ENCODE measurements at regions not wholly inside any gene's neighbourhood (a gene's known extent, or its start where the extent isn't known, plus 50 kb on each side); places are given as distances from the start of the nearest gene placed in this dataset.

GRCh38 chr18:75358928-75359327 lies 68.6 kb downstream of the SMIM21 start:
- intact Hi-C loops (cut with micrococcal nuclease), result no loop called here
- Mint-ChIP-seq H3K36me3 (peaks cover 0 to 16% (median 6%) of the 10 kb centered on the region in 5 donors), H3K27me3 (peaks cover 0 to 6% (median 5%) of the 10 kb centered on the region in 5 donors), H3K4me3 (no peak overlapping the region), H3K27ac (peak overlapping the region in 1 of 9 donors; percentile 42), H3K4me1 (peaks cover 0 to 7% (median 0%) of the 10 kb centered on the region in 7 donors), H3K9me3 (peaks cover 5 to 28% (median 11%) of the 10 kb centered on the region in 11 donors)
- no peaks in the 10 kb centered on the region for H3K36me3 ChIP-seq (ENCODE audit: control insufficient read depth in 2 of 3, insufficient read depth in 3 of 3, low read length in 3 of 3)
- H3K27me3 ChIP-seq (ENCODE audit: control insufficient read depth in 2 of 2, insufficient read depth in 2 of 2, low read length in 2 of 2), result no peaks in the 10 kb centered on the region
- no peak for DNase-seq
- ChIA-PET CTCF (interaction anchor here (0.7 kb wide), 1 partner anchor 56 kb away, joined by 3 read pairs; no protein-coding TSS in a partner anchor), POLR2A (no interaction called here)
- H3K9me3 ChIP-seq (ENCODE audit: control insufficient read depth in 2 of 3, low read length in 3 of 3), result peaks cover 0 to 3% (median 0%) of the 10 kb centered on the region in 3 experiments
- H3K27ac ChIP-seq (ENCODE audit: low read depth, low read length), result no peak overlapping the region
- H3K4me1 ChIP-seq (ENCODE audit: control insufficient read depth in 2 of 2, insufficient read depth in 2 of 2, low read length in 2 of 2), result no peaks in the 10 kb centered on the region
- no peak overlapping the region for H3K4me3 ChIP-seq (ENCODE audit: low read length)
- ATAC-seq, result no peak

GRCh38 chr18:75353357-75353756 lies 74.1 kb downstream of the SMIM21 start:
- Mint-ChIP-seq H3K27me3 (peaks cover 0 to 4% (median 0%) of the 10 kb centered on the region in 5 donors), H3K4me3 (no peak overlapping the region), H3K4me1 (no peaks in the 10 kb centered on the region), H3K36me3 (peaks cover 2 to 25% (median 11%) of the 10 kb centered on the region in 5 donors), H3K27ac (no peak overlapping the region), H3K9me3 (peaks cover 6 to 60% (median 26%) of the 10 kb centered on the region in 11 donors)
- H3K9me3 ChIP-seq (ENCODE audit: control insufficient read depth in 2 of 3, low read length in 3 of 3), result peaks cover 0 to 15% (median 0%) of the 10 kb centered on the region in 3 experiments
- no peak overlapping the region for H3K27ac ChIP-seq (ENCODE audit: low read depth, low read length)
- no peaks in the 10 kb centered on the region for H3K4me1 ChIP-seq (ENCODE audit: control insufficient read depth in 2 of 2, insufficient read depth in 2 of 2, low read length in 2 of 2)
- H3K27me3 ChIP-seq (ENCODE audit: control insufficient read depth in 2 of 2, insufficient read depth in 2 of 2, low read length in 2 of 2), result no peaks in the 10 kb centered on the region
- no peak for ATAC-seq
- no peak overlapping the region for H3K4me3 ChIP-seq (ENCODE audit: low read length)
- intact Hi-C loops (cut with micrococcal nuclease), result no loop called here
- no peaks in the 10 kb centered on the region for H3K36me3 ChIP-seq (ENCODE audit: control insufficient read depth in 2 of 3, insufficient read depth in 3 of 3, low read length in 3 of 3)
- ChIA-PET POLR2A (no interaction called here), CTCF (no interaction called here)
- no peak for DNase-seq

GRCh38 chr18:75351409-75351808 lies 76.1 kb downstream of the SMIM21 start:
- CTCF ChIA-PET, result no interaction called here
- DNase-seq (no peak), ATAC-seq (no peak)
- Histone ChIP-seq H3K27ac (ENCODE audit: low read depth, low read length) (no peak overlapping the region), H3K27me3 (ENCODE audit: control insufficient read depth in 2 of 2, insufficient read depth in 2 of 2, low read length in 2 of 2) (no peaks in the 10 kb centered on the region), H3K36me3 (ENCODE audit: control insufficient read depth in 2 of 3, insufficient read depth in 3 of 3, low read length in 3 of 3) (no peaks in the 10 kb centered on the region), H3K4me3 (ENCODE audit: low read length) (no peak overlapping the region), H3K4me1 (ENCODE audit: control insufficient read depth in 2 of 2, insufficient read depth in 2 of 2, low read length in 2 of 2) (no peaks in the 10 kb centered on the region), H3K9me3 (ENCODE audit: control insufficient read depth in 2 of 3, low read length in 3 of 3) (peaks cover 0 to 15% (median 0%) of the 10 kb centered on the region in 3 experiments)
- intact Hi-C loops (cut with micrococcal nuclease), result no loop called here
- peaks cover 0 to 10% (median 3%) of the 10 kb centered on the region in 5 donors for H3K27me3 Mint-ChIP-seq
- peaks cover 0 to 50% (median 19%) of the 10 kb centered on the region in 11 donors for H3K9me3 Mint-ChIP-seq
- POLR2A ChIA-PET, result no interaction called here
- H3K27ac Mint-ChIP-seq, result no peak overlapping the region
- H3K4me1 Mint-ChIP-seq, result peaks cover 0 to 1% (median 0%) of the 10 kb centered on the region in 7 donors
- H3K36me3 Mint-ChIP-seq, result peaks cover 2 to 17% (median 5%) of the 10 kb centered on the region in 5 donors
- H3K4me3 Mint-ChIP-seq, result no peak overlapping the region

- no peak overlapping the region for H3K4me3 Mint-ChIP-seq
- Histone ChIP-seq H3K4me1 (ENCODE audit: control insufficient read depth in 2 of 2, insufficient read depth in 2 of 2, low read length in 2 of 2) (no peaks in the 10 kb centered on the region), H3K27ac (ENCODE audit: low read depth, low read length) (no peak overlapping the region), H3K4me3 (ENCODE audit: low read length) (no peak overlapping the region), H3K36me3 (ENCODE audit: control insufficient read depth in 2 of 3, insufficient read depth in 3 of 3, low read length in 3 of 3) (no peaks in the 10 kb centered on the region), H3K27me3 (ENCODE audit: control insufficient read depth in 2 of 2, insufficient read depth in 2 of 2, low read length in 2 of 2) (no peaks in the 10 kb centered on the region), H3K9me3 (ENCODE audit: control insufficient read depth in 2 of 3, low read length in 3 of 3) (peaks cover 0 to 15% (median 0%) of the 10 kb centered on the region in 3 experiments)
- peaks cover 0 to 10% (median 3%) of the 10 kb centered on the region in 5 donors for H3K27me3 Mint-ChIP-seq
- POLR2A ChIA-PET, result no interaction called here
- H3K4me1 Mint-ChIP-seq, result peaks cover 0 to 1% (median 0%) of the 10 kb centered on the region in 7 donors
- intact Hi-C loops (cut with micrococcal nuclease), result no loop called here
- peaks cover 0 to 48% (median 19%) of the 10 kb centered on the region in 11 donors for H3K9me3 Mint-ChIP-seq
- H3K27ac Mint-ChIP-seq, result no peak overlapping the region
- CTCF ChIA-PET, result no interaction called here
- ATAC-seq (no peak), DNase-seq (no peak)
- H3K36me3 Mint-ChIP-seq, result peaks cover 2 to 17% (median 5%) of the 10 kb centered on the region in 5 donors
These were observed 76.6 kb downstream of the SMIM21 start for GRCh38 chr18:75350857-75351256.

- Mint-ChIP-seq H3K27me3 (peaks cover 0 to 10% (median 3%) of the 10 kb centered on the region in 5 donors), H3K27ac (no peak overlapping the region), H3K4me1 (peaks cover 0 to 1% (median 0%) of the 10 kb centered on the region in 7 donors), H3K4me3 (no peak overlapping the region), H3K36me3 (peaks cover 2 to 17% (median 5%) of the 10 kb centered on the region in 5 donors), H3K9me3 (peaks cover 0 to 45% (median 19%) of the 10 kb centered on the region in 11 donors)
- CTCF ChIA-PET, result no interaction called here
- ATAC-seq (no peak), DNase-seq (no peak)
- Histone ChIP-seq H3K27ac (ENCODE audit: low read depth, low read length) (no peak overlapping the region), H3K4me1 (ENCODE audit: control insufficient read depth in 2 of 2, insufficient read depth in 2 of 2, low read length in 2 of 2) (no peaks in the 10 kb centered on the region), H3K36me3 (ENCODE audit: control insufficient read depth in 2 of 3, insufficient read depth in 3 of 3, low read length in 3 of 3) (no peaks in the 10 kb centered on the region), H3K4me3 (ENCODE audit: low read length) (no peak overlapping the region), H3K27me3 (ENCODE audit: control insufficient read depth in 2 of 2, insufficient read depth in 2 of 2, low read length in 2 of 2) (no peaks in the 10 kb centered on the region), H3K9me3 (ENCODE audit: control insufficient read depth in 2 of 3, low read length in 3 of 3) (peaks cover 0 to 15% (median 0%) of the 10 kb centered on the region in 3 experiments)
- POLR2A ChIA-PET, result no interaction called here
- intact Hi-C loops (cut with micrococcal nuclease), result no loop called here
These were observed 77.0 kb downstream of the SMIM21 start for GRCh38 chr18:75350512-75350839.

GRCh38 chr18:75349668-75350511 lies 77.6 kb downstream of the SMIM21 start:
- H3K9me3 ChIP-seq (ENCODE audit: control insufficient read depth in 2 of 3, low read length in 3 of 3), result peaks cover 0 to 15% (median 0%) of the 10 kb centered on the region in 3 experiments
- no peaks in the 10 kb centered on the region for H3K36me3 ChIP-seq (ENCODE audit: control insufficient read depth in 2 of 3, insufficient read depth in 3 of 3, low read length in 3 of 3)
- intact Hi-C loops (cut with micrococcal nuclease), result no loop called here
- H3K27me3 ChIP-seq (ENCODE audit: control insufficient read depth in 2 of 2, insufficient read depth in 2 of 2, low read length in 2 of 2), result no peaks in the 10 kb centered on the region
- no peak overlapping the region for H3K27ac ChIP-seq (ENCODE audit: low read depth, low read length)
- H3K4me3 Mint-ChIP-seq, result no peak overlapping the region
- no peaks in the 10 kb centered on the region for H3K4me1 ChIP-seq (ENCODE audit: control insufficient read depth in 2 of 2, insufficient read depth in 2 of 2, low read length in 2 of 2)
- peaks cover 0 to 42% (median 19%) of the 10 kb centered on the region in 11 donors for H3K9me3 Mint-ChIP-seq
- no peak for DNase-seq
- POLR2A ChIA-PET, result no interaction called here
- no peak for ATAC-seq
- CTCF ChIA-PET, result no interaction called here
- peaks cover 0 to 1% (median 0%) of the 10 kb centered on the region in 7 donors for H3K4me1 Mint-ChIP-seq
- H3K27me3 Mint-ChIP-seq, result peaks cover 0 to 12% (median 3%) of the 10 kb centered on the region in 5 donors
- H3K36me3 Mint-ChIP-seq, result peaks cover 2 to 17% (median 5%) of the 10 kb centered on the region in 5 donors
- no peak overlapping the region for H3K4me3 ChIP-seq (ENCODE audit: low read length)
- H3K27ac Mint-ChIP-seq, result peak overlapping the region in 1 of 9 donors; percentile 59
